T-helper 9 cell (primary cell): ENCODE measurements at regions not wholly inside any gene's neighbourhood (a gene's known extent, or its start where the extent isn't known, plus 50 kb on each side); places are given as distances from the start of the nearest gene placed in this dataset.
"Not testable (repeated sequence)": the region's sequence is repeated elsewhere in the genome, so short reads cannot be mapped to it uniquely, and the experiment has no call there.

Experiments used
- DNase-seq: peaks from one replicate; pipeline ENCODE4 v3.0.0-alpha.2; 2020

- DNase-seq = no peak
Measured at GRCh38 chr2:137888845-137889244, 75.4 kb upstream of the HNMT start.

- DNase-seq = no peak
Measured at GRCh38 chr2:137892739-137893138, 71.5 kb upstream of the HNMT start.

- DNase-seq = no peak
Measured at GRCh38 chr2:137893145-137893544, 71.1 kb upstream of the HNMT start.

- DNase-seq = no peak
Measured at GRCh38 chr2:137896467-137896866, 67.8 kb upstream of the HNMT start.

- DNase-seq = no peak
Measured at GRCh38 chr2:137897082-137897481, 67.2 kb upstream of the HNMT start.

GRCh38 chr2:137900421-137901141 lies 63.7 kb upstream of the HNMT start:
- no peak for DNase-seq

GRCh38 chr2:137910641-137911040 lies 53.6 kb upstream of the HNMT start:
- no peak for DNase-seq

- no peak for DNase-seq
Measured at GRCh38 chr2:137912371-137912770, 51.9 kb upstream of the HNMT start.

- no peak for DNase-seq
Measured at GRCh38 chr2:137913169-137913568, 51.1 kb upstream of the HNMT start.

GRCh38 chr2:137913648-137914047 lies 50.6 kb upstream of the HNMT start:
- DNase-seq = not testable (repeated sequence)
